Brain microvascular endothelial cell (primary cell): ENCODE measurements at regions not wholly inside any gene's neighbourhood (a gene's known extent, or its start where the extent isn't known, plus 50 kb on each side); places are given as distances from the start of the nearest gene placed in this dataset.

Source experiments
- DNase-seq: peaks from one replicate; pipeline ENCODE4 v3.0.0-alpha.2; 2020
- H3K27ac ChIP-seq: fragments of 250-450 bp; sonication (Bioruptor Pico); 2 replicates; pipeline ENCODE4 v1.5.1; 2020; ENCODE audit warnings: mild to moderate bottlenecking, moderate library complexity
- H3K27me3 ChIP-seq: fragments of 250-450 bp; sonication (Bioruptor Pico); replicated peaks from 2 replicates; pipeline ENCODE4 v1.5.1; 2020; ENCODE audit warnings: mild to moderate bottlenecking
- H3K36me3 ChIP-seq: fragments of 250-450 bp; sonication (Bioruptor Pico); replicated peaks from 2 replicates; pipeline ENCODE4 v1.5.1; 2020; ENCODE audit warnings: mild to moderate bottlenecking
- H3K4me3 ChIP-seq: 2 replicates; pipeline ENCODE4 v1.5.1; 2011; ENCODE audit warnings: low read depth, mild to moderate bottlenecking, control low read depth, low read length, moderate library complexity
- in situ Hi-C: cut with HindIII; loops from 2 replicates; pipeline ENCODE4 v1.10.0; 2017; ENCODE audit warnings: low sequenced_read_pairs, low pct_ligation_motif_present
- TF ChIP-seq, protein P1 (sequence below): IDR thresholded peaks from 2 replicates; pipeline ENCODE4 v1.5.1; 2011; ENCODE audit warnings: low read depth, mild to moderate bottlenecking, moderate library complexity, low read length, control low read depth, inconsistent platforms; ENCODE audit errors: missing control alignments

- no peak overlapping the region for H3K27ac ChIP-seq
- no peaks in the 10 kb centered on the region for H3K36me3 ChIP-seq
- in situ Hi-C loops, result no loop called here
- H3K27me3 ChIP-seq, result no peaks in the 10 kb centered on the region
- TF ChIP-seq, protein P1, sequence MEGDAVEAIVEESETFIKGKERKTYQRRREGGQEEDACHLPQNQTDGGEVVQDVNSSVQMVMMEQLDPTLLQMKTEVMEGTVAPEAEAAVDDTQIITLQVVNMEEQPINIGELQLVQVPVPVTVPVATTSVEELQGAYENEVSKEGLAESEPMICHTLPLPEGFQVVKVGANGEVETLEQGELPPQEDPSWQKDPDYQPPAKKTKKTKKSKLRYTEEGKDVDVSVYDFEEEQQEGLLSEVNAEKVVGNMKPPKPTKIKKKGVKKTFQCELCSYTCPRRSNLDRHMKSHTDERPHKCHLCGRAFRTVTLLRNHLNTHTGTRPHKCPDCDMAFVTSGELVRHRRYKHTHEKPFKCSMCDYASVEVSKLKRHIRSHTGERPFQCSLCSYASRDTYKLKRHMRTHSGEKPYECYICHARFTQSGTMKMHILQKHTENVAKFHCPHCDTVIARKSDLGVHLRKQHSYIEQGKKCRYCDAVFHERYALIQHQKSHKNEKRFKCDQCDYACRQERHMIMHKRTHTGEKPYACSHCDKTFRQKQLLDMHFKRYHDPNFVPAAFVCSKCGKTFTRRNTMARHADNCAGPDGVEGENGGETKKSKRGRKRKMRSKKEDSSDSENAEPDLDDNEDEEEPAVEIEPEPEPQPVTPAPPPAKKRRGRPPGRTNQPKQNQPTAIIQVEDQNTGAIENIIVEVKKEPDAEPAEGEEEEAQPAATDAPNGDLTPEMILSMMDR, result no peak
- no peak for DNase-seq
- no peak overlapping the region for H3K4me3 ChIP-seq
Measured at GRCh38 chr10:131746785-131747184, 154.0 kb upstream of the PPP2R2D start.

- Histone ChIP-seq H3K27ac (no peak overlapping the region), H3K27me3 (no peaks in the 10 kb centered on the region), H3K4me3 (no peak overlapping the region), H3K36me3 (no peaks in the 10 kb centered on the region)
- TF ChIP-seq, protein P1, result no peak
- in situ Hi-C loops, result no loop called here
- no peak for DNase-seq
Measured at GRCh38 chr10:131747251-131747650, 153.6 kb upstream of the PPP2R2D start.

DNA sequence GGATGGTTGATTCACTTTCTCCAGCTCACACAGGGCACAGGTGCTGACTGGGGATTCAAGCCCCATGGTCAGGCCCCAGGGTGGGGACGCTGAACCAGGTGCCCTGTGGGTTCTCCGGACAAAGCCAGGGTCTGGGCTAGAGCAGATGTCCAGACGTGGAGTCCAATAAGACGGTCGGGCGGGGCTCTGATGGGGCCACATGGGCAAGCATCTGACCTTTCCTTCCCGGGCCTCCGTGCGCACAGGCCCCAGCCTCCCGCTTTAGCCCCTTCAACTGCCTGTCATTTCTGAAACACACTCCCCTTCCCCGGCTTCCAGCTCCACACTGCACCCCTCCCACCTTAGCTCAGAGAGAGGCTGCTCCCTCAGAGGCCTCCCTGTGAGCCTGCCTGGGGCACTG is 153.0 kb upstream of the PPP2R2D start:
- TF ChIP-seq, protein P1, result no peak
- Histone ChIP-seq H3K4me3 (no peak overlapping the region), H3K27me3 (no peaks in the 10 kb centered on the region), H3K27ac (no peak overlapping the region), H3K36me3 (no peaks in the 10 kb centered on the region)
- in situ Hi-C loops, result no loop called here
- DNase-seq, result no peak

DNA sequence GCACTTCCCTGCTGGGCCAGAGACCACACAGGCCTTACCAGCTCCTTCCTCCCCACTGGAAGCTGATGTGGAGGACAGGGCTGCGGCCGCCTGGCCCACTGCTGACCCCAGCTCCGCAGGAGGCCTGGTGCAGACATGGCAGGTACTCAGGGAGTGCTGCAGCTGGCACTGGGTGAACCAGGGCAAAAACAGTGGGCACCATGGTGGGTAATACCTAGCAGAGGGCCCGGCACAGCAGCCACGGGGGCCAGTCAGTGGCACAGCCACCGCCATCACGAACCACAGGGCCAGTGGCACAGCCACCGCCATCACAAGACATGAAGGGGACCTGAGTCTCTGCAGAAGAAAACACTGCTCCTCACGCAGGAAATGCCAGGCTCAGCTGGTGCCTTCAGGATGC is 152.6 kb upstream of the PPP2R2D start:
- no peak for DNase-seq
- TF ChIP-seq, protein P1, result no peak
- Histone ChIP-seq H3K4me3 (no peak overlapping the region), H3K27me3 (no peaks in the 10 kb centered on the region), H3K36me3 (no peaks in the 10 kb centered on the region), H3K27ac (no peak overlapping the region)
- in situ Hi-C loops, result no loop called here

DNA sequence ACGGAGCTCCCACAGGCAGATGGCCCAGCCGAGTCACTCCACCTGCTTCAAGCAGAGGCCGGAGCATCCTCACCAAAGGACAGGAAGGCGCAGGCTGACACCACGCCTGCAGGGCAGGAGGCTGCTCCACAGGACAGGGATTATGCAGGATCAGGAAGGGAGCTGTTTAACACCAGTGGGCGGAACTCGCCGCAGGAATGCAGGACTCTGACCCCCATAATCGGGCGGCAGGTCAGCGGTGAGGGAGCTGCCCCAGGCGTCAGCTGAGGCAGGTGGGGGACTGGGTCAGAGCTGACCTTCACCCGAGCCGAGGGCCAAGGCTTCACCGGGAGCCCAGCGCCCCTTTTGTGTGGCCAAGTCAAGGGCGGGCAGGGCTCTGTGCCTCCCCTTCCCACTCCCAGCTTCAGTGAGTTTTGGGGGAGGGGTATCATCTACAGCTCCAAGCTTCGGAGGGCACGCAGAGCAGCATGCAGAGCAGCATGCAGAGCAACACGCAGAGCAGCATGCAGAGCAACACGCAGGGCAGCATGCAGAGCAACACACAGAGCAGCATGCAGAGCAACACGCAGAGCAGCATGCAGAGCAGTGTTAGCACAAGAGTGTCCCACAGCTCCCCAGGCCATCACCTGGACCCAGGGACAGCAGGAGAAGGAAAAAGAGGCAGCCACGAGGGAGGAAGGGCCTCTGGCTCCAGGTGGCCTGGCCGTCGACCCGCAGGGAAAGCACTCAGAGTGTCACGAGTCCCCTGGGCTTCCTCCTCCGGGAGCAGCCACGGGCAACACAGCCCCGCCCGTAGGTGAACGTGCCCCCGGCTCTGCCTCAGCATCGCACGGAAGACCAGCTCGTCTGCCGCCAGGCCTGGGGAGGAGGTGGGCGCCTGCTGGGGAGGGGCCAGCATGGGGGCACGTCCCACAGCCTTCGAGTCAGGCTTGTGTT is 151.7 kb upstream of the PPP2R2D start:
- no peaks in the 10 kb centered on the region for H3K36me3 ChIP-seq
- H3K4me3 ChIP-seq, result no peak overlapping the region
- TF ChIP-seq, protein P1, result no peak
- no peaks in the 10 kb centered on the region for H3K27me3 ChIP-seq
- no peak for DNase-seq
- in situ Hi-C loops, result no loop called here
- no peak overlapping the region for H3K27ac ChIP-seq
